ENCODE measurements at regions not wholly inside any gene's neighbourhood (a gene's known extent, or its start where the extent isn't known, plus 50 kb on each side); places are given as distances from the start of the nearest gene placed in this dataset.

GRCh38 chr11:19445771-19446170 is 205.0 kb upstream of the E2F8 start:
- intact Hi-C loops (cut with DNase I): no loop called here
- no peaks in the 10 kb centered on the region for H3K9me3 ChIP-seq
- DNase-seq (no peak), ATAC-seq (no peak)
- H3K4me3 ChIP-seq: no peak overlapping the region
- H3K27me3 ChIP-seq: no peaks in the 10 kb centered on the region
- H3K4me1 ChIP-seq: no peaks in the 10 kb centered on the region
- TF ChIP-seq, protein P1, sequence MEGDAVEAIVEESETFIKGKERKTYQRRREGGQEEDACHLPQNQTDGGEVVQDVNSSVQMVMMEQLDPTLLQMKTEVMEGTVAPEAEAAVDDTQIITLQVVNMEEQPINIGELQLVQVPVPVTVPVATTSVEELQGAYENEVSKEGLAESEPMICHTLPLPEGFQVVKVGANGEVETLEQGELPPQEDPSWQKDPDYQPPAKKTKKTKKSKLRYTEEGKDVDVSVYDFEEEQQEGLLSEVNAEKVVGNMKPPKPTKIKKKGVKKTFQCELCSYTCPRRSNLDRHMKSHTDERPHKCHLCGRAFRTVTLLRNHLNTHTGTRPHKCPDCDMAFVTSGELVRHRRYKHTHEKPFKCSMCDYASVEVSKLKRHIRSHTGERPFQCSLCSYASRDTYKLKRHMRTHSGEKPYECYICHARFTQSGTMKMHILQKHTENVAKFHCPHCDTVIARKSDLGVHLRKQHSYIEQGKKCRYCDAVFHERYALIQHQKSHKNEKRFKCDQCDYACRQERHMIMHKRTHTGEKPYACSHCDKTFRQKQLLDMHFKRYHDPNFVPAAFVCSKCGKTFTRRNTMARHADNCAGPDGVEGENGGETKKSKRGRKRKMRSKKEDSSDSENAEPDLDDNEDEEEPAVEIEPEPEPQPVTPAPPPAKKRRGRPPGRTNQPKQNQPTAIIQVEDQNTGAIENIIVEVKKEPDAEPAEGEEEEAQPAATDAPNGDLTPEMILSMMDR (IDR thresholded peaks at IDR 0.05): no peak
- H3K27ac ChIP-seq: no peak overlapping the region
- no peaks in the 10 kb centered on the region for H3K36me3 ChIP-seq

- no peak overlapping the region for H3K4me3 ChIP-seq
- intact Hi-C loops (cut with DNase I): no loop called here
- no peak overlapping the region for H3K27ac ChIP-seq
- H3K4me1 ChIP-seq: no peaks in the 10 kb centered on the region
- DNase-seq (no peak), ATAC-seq (no peak)
- no peaks in the 10 kb centered on the region for H3K9me3 ChIP-seq
- no peaks in the 10 kb centered on the region for H3K36me3 ChIP-seq
- TF ChIP-seq, protein P1 (IDR thresholded peaks at IDR 0.05): no peak
- no peaks in the 10 kb centered on the region for H3K27me3 ChIP-seq
Measured at GRCh38 chr11:19444231-19444630, 203.5 kb upstream of the E2F8 start.

- Histone ChIP-seq H3K27me3 (no peaks in the 10 kb centered on the region), H3K36me3 (no peaks in the 10 kb centered on the region), H3K9me3 (no peaks in the 10 kb centered on the region), H3K4me3 (no peak overlapping the region), H3K27ac (no peak overlapping the region), H3K4me1 (no peaks in the 10 kb centered on the region)
- intact Hi-C loops (cut with DNase I): no loop called here
- TF ChIP-seq, protein P1 (IDR thresholded peaks at IDR 0.05): no peak
- ATAC-seq (no peak), DNase-seq (no peak)
Measured at GRCh38 chr11:19442554-19442910, 201.8 kb upstream of the E2F8 start.

GRCh38 chr11:19441752-19442553 is 201.2 kb upstream of the E2F8 start:
- no peak for DNase-seq
- no peaks in the 10 kb centered on the region for H3K27me3 ChIP-seq
- H3K4me3 ChIP-seq: no peak overlapping the region
- H3K36me3 ChIP-seq: no peaks in the 10 kb centered on the region
- peak; percentile 67 for ATAC-seq
- no peaks in the 10 kb centered on the region for H3K9me3 ChIP-seq
- TF ChIP-seq, protein P1 (IDR thresholded peaks at IDR 0.05): no peak
- intact Hi-C loops (cut with DNase I): no loop called here
- H3K27ac ChIP-seq: no peak overlapping the region
- no peaks in the 10 kb centered on the region for H3K4me1 ChIP-seq

GRCh38 chr11:19441288-19441687 is 200.5 kb upstream of the E2F8 start:
- TF ChIP-seq, protein P1 (IDR thresholded peaks at IDR 0.05): no peak
- H3K27ac ChIP-seq: no peak overlapping the region
- H3K36me3 ChIP-seq: no peaks in the 10 kb centered on the region
- DNase-seq (no peak), ATAC-seq (no peak)
- H3K27me3 ChIP-seq: no peaks in the 10 kb centered on the region
- H3K4me1 ChIP-seq: no peaks in the 10 kb centered on the region
- intact Hi-C loops (cut with DNase I): no loop called here
- no peaks in the 10 kb centered on the region for H3K9me3 ChIP-seq
- no peak overlapping the region for H3K4me3 ChIP-seq

Measured in upper lobe of right lung (tissue), 1 donor.